GM12892 (cell line): ENCODE measurements at regions not wholly inside any gene's neighbourhood (a gene's known extent, or its start where the extent isn't known, plus 50 kb on each side); places are given as distances from the start of the nearest gene placed in this dataset.

ENCODE experiments used
- POLR2A ChIP-seq: IDR thresholded peaks from 2 replicates; pipeline ENCODE4 v1.6.1; 2011; ENCODE audit warnings: low read depth, low read length, control low read depth
- POLR2AphosphoS5 ChIP-seq: IDR thresholded peaks from 2 replicates; pipeline ENCODE4 v1.6.1; 2011; ENCODE audit warnings: low read depth, low read length, control low read depth

DNA sequence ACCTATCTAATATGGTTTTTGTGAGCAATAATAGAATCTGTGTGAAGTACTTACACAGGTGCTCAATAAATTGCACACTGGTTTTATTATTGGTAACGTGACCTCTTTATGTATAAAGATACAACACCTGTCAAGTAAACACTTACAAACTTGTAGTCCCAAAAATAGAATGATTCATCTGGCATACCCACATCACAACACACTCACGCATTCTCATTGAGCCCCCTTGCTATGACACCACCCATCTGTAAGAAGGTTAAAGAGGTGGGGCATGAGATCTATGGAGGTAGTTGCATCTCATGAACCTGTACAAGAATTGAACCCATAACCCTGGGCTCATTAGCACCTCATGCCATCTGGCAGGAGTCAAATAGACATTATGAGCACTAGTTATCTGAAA, 134.9 kb upstream of the THBS1 start:
- no peak for TF ChIP-seq POLR2A
- no peak for TF ChIP-seq POLR2AphosphoS5
